ENCODE measurements at regions not wholly inside any gene's neighbourhood (a gene's known extent, or its start where the extent isn't known, plus 50 kb on each side); places are given as distances from the start of the nearest gene placed in this dataset.

DNA sequence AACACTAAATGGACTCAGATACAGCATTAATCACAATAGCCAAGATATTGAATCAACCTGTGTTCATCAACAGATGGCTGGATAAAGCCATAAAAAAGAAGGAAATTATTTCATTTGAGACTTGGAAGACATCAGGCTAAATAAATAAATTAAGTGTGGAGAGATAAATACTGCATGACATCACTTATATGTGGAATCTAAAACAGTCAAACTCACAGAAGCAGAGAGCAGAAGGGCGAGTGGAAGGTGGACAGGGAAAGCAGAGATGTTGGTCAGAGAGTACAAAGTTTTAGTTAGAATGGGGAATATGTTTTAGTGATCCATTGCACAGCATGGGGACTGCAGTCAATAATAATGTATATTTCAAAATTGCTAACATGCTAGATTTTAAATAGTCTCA lies 207.2 kb downstream of the VAPA start:
- H3K4me3 ChIP-seq (ENCODE audit: low read depth, low read length), result no peak overlapping the region
- no peak for DNase-seq (ENCODE audit: low read depth)
- TF ChIP-seq, protein P1, sequence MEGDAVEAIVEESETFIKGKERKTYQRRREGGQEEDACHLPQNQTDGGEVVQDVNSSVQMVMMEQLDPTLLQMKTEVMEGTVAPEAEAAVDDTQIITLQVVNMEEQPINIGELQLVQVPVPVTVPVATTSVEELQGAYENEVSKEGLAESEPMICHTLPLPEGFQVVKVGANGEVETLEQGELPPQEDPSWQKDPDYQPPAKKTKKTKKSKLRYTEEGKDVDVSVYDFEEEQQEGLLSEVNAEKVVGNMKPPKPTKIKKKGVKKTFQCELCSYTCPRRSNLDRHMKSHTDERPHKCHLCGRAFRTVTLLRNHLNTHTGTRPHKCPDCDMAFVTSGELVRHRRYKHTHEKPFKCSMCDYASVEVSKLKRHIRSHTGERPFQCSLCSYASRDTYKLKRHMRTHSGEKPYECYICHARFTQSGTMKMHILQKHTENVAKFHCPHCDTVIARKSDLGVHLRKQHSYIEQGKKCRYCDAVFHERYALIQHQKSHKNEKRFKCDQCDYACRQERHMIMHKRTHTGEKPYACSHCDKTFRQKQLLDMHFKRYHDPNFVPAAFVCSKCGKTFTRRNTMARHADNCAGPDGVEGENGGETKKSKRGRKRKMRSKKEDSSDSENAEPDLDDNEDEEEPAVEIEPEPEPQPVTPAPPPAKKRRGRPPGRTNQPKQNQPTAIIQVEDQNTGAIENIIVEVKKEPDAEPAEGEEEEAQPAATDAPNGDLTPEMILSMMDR (IDR thresholded peaks at IDR 0.05; ENCODE audit: insufficient read depth, low read depth, low read length, missing control alignments), result no peak

DNA sequence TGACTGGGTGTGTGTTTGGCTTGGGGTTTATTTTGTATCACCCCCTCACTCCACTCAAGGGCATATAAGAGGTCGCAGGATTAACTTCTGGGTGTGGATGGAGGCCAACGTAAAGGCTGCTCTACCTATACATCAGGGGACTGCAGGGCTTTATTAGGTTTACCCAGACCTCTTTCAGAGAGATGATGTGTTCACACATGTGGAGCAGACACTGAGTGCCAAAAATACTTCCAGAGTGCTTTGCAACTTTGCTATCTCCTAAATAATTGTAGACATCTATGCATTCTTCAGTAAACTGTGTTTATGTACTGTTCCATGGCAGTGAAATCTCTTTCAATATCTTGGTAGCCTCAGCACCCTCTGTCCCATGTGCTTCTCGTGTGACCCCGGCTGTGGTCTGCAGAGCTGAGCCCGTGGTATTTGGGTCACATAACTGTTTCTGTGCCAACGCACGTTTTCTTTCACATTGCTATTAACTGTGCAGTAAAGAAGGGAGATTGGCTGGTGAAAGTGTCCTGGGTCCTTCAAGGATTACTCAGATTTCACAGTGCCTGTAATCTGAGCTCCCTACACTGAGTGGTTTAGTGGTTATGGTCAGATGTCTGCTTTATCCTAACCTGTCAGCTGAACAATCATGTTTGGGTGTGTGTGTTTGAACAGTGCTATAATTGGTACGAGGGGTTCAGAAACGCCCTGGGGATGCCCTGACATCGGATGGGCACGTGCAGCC lies 208.1 kb downstream of the VAPA start:
- TF ChIP-seq, protein P1 (IDR thresholded peaks at IDR 0.05; ENCODE audit: insufficient read depth, low read depth, low read length, missing control alignments), result no peak
- no peak overlapping the region for H3K4me3 ChIP-seq (ENCODE audit: low read depth, low read length)
- DNase-seq (ENCODE audit: low read depth), result no peak

DNA sequence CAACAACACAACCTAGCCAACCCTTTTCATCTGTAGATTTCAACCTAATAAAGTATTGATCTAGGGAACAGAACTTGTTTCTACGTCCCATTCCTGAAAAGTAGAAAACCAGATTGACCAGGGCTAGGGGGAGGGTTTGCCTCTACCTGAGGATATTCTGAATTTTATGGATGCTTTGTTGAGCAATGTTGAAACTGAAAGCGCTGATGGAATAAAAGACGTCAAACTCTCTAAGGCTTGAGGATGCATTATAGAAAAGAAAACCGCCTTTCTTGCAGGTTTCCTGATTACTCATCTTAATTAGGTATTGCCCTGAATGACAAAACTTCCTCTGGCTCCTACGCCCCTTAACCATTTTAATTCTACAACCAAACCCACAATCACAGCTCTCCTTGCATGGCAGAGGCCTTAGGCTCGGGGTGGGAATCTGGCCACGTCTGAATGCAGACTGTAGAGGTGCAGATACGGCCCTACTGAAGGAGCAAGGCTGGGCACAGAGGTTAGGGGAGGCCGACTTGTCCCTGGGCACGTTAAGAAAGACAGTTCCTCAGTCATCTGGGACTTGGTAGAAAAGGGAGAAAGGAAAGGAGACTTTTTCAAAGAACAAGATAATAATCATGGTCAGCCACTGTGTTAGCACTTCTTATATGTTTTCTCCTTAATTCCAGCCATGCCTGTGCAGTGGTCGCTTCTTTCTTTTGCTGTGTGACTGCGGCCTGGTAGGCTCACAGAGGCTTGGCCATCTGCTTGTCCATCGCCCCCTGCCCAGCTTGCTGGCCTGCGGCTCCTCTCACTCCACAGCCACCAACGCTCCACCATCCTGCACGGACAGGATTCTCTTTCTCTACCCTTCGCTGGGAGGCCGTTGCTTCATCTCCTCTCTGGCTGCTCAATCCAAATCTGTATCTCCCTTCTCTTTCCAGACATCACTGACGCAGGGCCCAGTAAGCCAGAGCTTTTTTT lies 209.5 kb downstream of the VAPA start:
- TF ChIP-seq, protein P1 (IDR thresholded peaks at IDR 0.05; ENCODE audit: insufficient read depth, low read depth, low read length, missing control alignments), result no peak

DNA sequence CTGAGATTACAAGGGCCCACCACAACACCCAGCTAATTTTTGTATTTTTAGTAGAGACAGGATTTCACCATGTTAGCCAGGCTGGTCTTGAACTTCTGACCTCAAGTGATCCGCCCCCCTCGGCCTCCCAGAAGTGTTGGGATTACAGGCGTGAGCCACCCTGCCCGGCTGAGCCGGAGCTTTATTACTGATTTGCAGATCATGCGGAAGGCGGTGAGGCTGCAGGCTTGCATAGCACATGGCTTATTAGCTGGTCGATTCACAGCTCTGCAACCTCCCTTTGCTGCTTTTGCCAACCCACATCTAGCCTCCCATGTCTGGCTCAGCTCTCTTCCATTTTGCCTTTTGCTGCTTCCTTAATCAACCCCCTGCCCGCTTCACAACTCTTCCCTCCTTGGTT lies 210.3 kb downstream of the VAPA start:
- no peak for DNase-seq (ENCODE audit: low read depth)
- TF ChIP-seq, protein P1 (IDR thresholded peaks at IDR 0.05; ENCODE audit: insufficient read depth, low read depth, low read length, missing control alignments), result no peak
- H3K4me3 ChIP-seq (ENCODE audit: low read depth, low read length), result no peak overlapping the region

More for the DNA sequence above, 209.5 kb downstream of the VAPA start:
- DNase-seq (ENCODE audit: low read depth), result no peak
- H3K4me3 ChIP-seq (ENCODE audit: low read depth, low read length), result no peak overlapping the region

DNA sequence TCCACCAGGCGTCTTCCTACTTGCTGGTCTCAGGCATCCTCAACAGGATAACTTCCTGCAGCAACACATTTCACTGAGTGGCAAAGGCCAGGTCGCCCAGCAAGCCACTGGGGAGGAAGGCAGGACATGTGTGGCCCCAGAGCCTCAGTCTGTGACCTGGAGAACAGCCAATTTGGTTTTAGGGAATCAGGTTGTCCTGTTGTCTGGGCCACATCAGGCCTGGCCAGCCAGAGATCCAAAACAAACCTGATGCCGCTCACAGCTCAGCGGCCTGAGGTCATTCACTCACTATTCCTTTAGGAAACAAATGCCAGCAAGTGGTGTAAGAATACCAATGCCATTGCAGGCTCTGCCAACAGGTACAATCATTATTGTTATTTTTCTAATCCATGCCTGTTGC lies 210.7 kb downstream of the VAPA start:
- H3K4me3 ChIP-seq (ENCODE audit: low read depth, low read length), result no peak overlapping the region
- TF ChIP-seq, protein P1 (IDR thresholded peaks at IDR 0.05; ENCODE audit: insufficient read depth, low read depth, low read length, missing control alignments), result no peak
- no peak for DNase-seq (ENCODE audit: low read depth)

DNA sequence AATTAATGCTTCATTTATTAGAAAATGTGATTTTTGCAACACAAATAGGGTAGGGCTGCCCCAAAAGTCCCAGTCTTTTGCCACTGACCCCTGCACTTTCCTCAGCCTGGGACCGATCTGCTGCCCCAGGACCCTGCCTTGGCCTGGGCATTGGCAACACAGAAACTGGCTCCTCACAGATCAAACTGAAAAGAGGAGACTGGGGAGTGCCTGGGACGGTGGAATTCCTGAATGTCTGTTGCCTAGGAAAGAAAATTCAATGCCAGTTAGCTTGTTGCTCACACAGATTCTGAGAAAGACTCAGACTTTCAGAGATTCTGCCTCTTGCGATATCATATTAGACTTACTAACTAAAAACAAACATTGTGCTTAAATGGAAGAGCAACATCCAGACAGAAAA lies 211.2 kb downstream of the VAPA start:
- no peak overlapping the region for H3K4me3 ChIP-seq (ENCODE audit: low read depth, low read length)
- DNase-seq (ENCODE audit: low read depth), result no peak
- TF ChIP-seq, protein P1 (IDR thresholded peaks at IDR 0.05; ENCODE audit: insufficient read depth, low read depth, low read length, missing control alignments), result no peak
